KG1 (cell line): ENCODE measurements at regions not wholly inside any gene's neighbourhood (a gene's known extent, or its start where the extent isn't known, plus 50 kb on each side); places are given as distances from the start of the nearest gene placed in this dataset.
"Not testable (repeated sequence)": the region's sequence is repeated elsewhere in the genome, so short reads cannot be mapped to it uniquely, and the experiment has no call there.

Source experiments
- DNase-seq: peaks from one replicate; lab custom pipeline; 2025; lab: John Stamatoyannopoulos, UW

GRCh38 chr5:27491746-27492439, 453.5 kb upstream of the CDH9 start:
- no peak for DNase-seq

GRCh38 chr5:27491047-27491446, 452.7 kb upstream of the CDH9 start:
- no peak for DNase-seq

GRCh38 chr5:27489701-27490100, 451.3 kb upstream of the CDH9 start:
- DNase-seq: no peak

- DNase-seq: no peak
These were observed 444.3 kb upstream of the CDH9 start for GRCh38 chr5:27482663-27483062.

GRCh38 chr5:27479859-27480258, 441.5 kb upstream of the CDH9 start:
- DNase-seq: no peak

- no peak for DNase-seq
These were observed 439.2 kb upstream of the CDH9 start for GRCh38 chr5:27477550-27477949.

- no peak for DNase-seq
These were observed 438.1 kb upstream of the CDH9 start for GRCh38 chr5:27476356-27476988.

- DNase-seq: no peak
These were observed 436.7 kb upstream of the CDH9 start for GRCh38 chr5:27475063-27475462.

- DNase-seq: no peak
These were observed 436.0 kb upstream of the CDH9 start for GRCh38 chr5:27474395-27474794.

- DNase-seq: no peak
These were observed 435.6 kb upstream of the CDH9 start for GRCh38 chr5:27474047-27474309.

GRCh38 chr5:27473307-27474046, 435.1 kb upstream of the CDH9 start:
- no peak for DNase-seq

GRCh38 chr5:27472871-27473270, 434.5 kb upstream of the CDH9 start:
- no peak for DNase-seq

GRCh38 chr5:27472000-27472763, 433.8 kb upstream of the CDH9 start:
- no peak for DNase-seq

GRCh38 chr5:27466959-27467358, 428.6 kb upstream of the CDH9 start:
- no peak for DNase-seq

GRCh38 chr5:27465140-27465539, 426.8 kb upstream of the CDH9 start:
- DNase-seq: no peak

- DNase-seq: no peak
These were observed 425.2 kb upstream of the CDH9 start for GRCh38 chr5:27463446-27464149.

GRCh38 chr5:27462936-27463335, 424.6 kb upstream of the CDH9 start:
- DNase-seq: no peak

GRCh38 chr5:27458287-27458686, 419.9 kb upstream of the CDH9 start:
- no peak for DNase-seq

GRCh38 chr5:27451377-27451776, 413.0 kb upstream of the CDH9 start:
- DNase-seq: no peak

GRCh38 chr5:27450607-27451006, 412.2 kb upstream of the CDH9 start:
- no peak for DNase-seq

- not testable (repeated sequence) for DNase-seq
These were observed 401.0 kb upstream of the CDH9 start for GRCh38 chr5:27439383-27439782.

GRCh38 chr5:27437594-27438200, 399.3 kb upstream of the CDH9 start:
- no peak for DNase-seq
